Ishikawa (cell line): ENCODE measurements at regions not wholly inside any gene's neighbourhood (a gene's known extent, or its start where the extent isn't known, plus 50 kb on each side); places are given as distances from the start of the nearest gene placed in this dataset.

Experiments used
- CEBPB ChIP-seq: IDR thresholded peaks from 2 replicates; pipeline ENCODE4 v1.6.1; 2012
- CREB1 ChIP-seq: IDR thresholded peaks from 2 replicates; pipeline ENCODE4 v1.6.1; 2012; ENCODE audit warnings: low read depth
- EGR1 ChIP-seq: IDR thresholded peaks from 2 replicates; pipeline ENCODE4 v1.6.1; 2012
- EP300 ChIP-seq: IDR thresholded peaks from 2 replicates; pipeline ENCODE4 v1.6.1; 2012; ENCODE audit warnings: borderline replicate concordance
- FOXM1 ChIP-seq: IDR thresholded peaks from 2 replicates; pipeline ENCODE4 v1.6.1; 2012; ENCODE audit warnings: low read depth, borderline replicate concordance
- NFIC ChIP-seq: IDR thresholded peaks from 2 replicates; pipeline ENCODE4 v1.6.1; 2012
- RAD21 ChIP-seq: IDR thresholded peaks from 2 replicates; pipeline ENCODE4 v1.6.1; 2012; ENCODE audit warnings: low read depth
- TAF1 ChIP-seq: IDR thresholded peaks from 2 replicates; pipeline ENCODE4 v1.6.1; 2012; ENCODE audit warnings: low read depth, mild to moderate bottlenecking
- TCF12 ChIP-seq: IDR thresholded peaks from 2 replicates; pipeline ENCODE4 v1.6.1; 2012; ENCODE audit warnings: low read depth
- TEAD4 ChIP-seq: IDR thresholded peaks from 2 replicates; pipeline ENCODE4 v1.6.1; 2012
- YY1 ChIP-seq: IDR thresholded peaks from 2 replicates; pipeline ENCODE4 v1.6.1; 2012; ENCODE audit warnings: low read depth
- ZBTB7A ChIP-seq: IDR thresholded peaks from 2 replicates; pipeline ENCODE4 v1.6.1; 2012; ENCODE audit warnings: low read depth
- TF ChIP-seq, protein P1 (sequence below): IDR thresholded peaks from 2 replicates; pipeline ENCODE4 v1.6.1; 2012
- TF ChIP-seq, protein P2 (sequence below): IDR thresholded peaks from 2 replicates; pipeline ENCODE4 v1.6.1; 2012
- TF ChIP-seq, protein P3 (sequence below): IDR thresholded peaks from 2 replicates; pipeline ENCODE4 v1.6.1; 2012; ENCODE audit warnings: low read depth, mild to moderate bottlenecking

DNA sequence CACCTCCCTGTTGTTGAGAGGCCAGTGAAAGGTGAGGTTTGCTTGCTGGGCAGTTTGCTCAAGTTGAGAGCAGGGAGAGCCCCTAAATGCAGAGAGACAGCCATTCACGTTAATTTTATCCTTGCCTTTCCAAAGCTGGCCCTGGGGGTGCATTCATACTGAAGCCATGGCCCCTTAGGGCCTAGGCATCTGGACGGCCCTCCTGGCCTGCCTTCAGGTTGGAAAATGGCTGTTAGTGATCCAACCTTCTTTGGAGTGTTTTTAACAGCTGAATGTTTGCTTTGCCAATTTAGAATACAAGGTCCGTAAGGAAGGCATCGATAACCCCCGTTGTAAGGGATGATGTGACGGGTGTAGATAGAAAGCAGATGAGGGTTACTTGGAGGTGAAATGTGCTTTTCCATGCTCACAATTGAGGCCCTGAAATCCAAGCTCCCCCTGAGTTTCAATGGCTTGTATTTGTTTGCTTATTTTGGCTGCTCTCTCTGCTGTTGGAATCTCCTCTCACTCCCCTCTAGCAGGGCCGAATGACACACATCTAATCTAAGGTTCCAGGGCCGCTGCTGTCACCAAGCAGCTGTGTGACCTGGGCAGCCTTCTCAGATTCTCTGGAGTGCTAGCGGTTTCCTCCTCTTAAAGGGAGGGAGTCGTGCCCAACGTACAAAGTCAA, 171.6 kb upstream of the MKI67 start:
- no peak for TF ChIP-seq NFIC
- TF ChIP-seq, protein P1, sequence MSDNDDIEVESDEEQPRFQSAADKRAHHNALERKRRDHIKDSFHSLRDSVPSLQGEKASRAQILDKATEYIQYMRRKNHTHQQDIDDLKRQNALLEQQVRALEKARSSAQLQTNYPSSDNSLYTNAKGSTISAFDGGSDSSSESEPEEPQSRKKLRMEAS, result no peak
- TF ChIP-seq, protein P2, sequence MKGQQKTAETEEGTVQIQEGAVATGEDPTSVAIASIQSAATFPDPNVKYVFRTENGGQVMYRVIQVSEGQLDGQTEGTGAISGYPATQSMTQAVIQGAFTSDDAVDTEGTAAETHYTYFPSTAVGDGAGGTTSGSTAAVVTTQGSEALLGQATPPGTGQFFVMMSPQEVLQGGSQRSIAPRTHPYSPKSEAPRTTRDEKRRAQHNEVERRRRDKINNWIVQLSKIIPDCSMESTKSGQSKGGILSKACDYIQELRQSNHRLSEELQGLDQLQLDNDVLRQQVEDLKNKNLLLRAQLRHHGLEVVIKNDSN, result no peak
- no peak for TF ChIP-seq CEBPB
- no peak for TF ChIP-seq EGR1
- TF ChIP-seq, protein P3, sequence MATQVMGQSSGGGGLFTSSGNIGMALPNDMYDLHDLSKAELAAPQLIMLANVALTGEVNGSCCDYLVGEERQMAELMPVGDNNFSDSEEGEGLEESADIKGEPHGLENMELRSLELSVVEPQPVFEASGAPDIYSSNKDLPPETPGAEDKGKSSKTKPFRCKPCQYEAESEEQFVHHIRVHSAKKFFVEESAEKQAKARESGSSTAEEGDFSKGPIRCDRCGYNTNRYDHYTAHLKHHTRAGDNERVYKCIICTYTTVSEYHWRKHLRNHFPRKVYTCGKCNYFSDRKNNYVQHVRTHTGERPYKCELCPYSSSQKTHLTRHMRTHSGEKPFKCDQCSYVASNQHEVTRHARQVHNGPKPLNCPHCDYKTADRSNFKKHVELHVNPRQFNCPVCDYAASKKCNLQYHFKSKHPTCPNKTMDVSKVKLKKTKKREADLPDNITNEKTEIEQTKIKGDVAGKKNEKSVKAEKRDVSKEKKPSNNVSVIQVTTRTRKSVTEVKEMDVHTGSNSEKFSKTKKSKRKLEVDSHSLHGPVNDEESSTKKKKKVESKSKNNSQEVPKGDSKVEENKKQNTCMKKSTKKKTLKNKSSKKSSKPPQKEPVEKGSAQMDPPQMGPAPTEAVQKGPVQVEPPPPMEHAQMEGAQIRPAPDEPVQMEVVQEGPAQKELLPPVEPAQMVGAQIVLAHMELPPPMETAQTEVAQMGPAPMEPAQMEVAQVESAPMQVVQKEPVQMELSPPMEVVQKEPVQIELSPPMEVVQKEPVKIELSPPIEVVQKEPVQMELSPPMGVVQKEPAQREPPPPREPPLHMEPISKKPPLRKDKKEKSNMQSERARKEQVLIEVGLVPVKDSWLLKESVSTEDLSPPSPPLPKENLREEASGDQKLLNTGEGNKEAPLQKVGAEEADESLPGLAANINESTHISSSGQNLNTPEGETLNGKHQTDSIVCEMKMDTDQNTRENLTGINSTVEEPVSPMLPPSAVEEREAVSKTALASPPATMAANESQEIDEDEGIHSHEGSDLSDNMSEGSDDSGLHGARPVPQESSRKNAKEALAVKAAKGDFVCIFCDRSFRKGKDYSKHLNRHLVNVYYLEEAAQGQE, result no peak
- no peak for TF ChIP-seq TEAD4
- TF ChIP-seq CREB1, result no peak
- no peak for TF ChIP-seq FOXM1
- TF ChIP-seq EP300, result no peak
- TF ChIP-seq RAD21, result no peak

DNA sequence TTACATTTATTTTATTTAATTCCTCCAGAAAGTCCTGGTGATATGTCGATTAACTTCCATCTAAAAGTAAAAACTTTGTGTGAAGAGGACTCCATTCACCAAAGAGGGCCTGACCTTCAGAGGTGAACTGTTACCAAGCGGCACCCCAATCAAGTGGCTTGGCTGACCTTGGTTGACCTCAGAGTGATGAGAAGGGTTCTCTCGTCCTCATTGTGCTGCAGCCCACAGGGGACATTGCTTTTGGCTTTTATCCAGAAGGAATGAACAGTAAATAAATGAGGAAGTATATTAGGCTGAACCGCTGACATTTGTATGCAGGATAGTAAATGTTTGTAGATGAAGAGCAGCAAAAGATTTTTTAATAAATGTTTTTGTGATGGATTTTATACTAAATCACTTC, 172.4 kb upstream of the MKI67 start:
- TF ChIP-seq ZBTB7A (no peak), CREB1 (no peak), YY1 (no peak), CEBPB (no peak), TCF12 (no peak), EGR1 (no peak), TAF1 (no peak), RAD21 (no peak), FOXM1 (no peak), EP300 (no peak), NFIC (no peak), TEAD4 (no peak)
- TF ChIP-seq, protein P3, result no peak
- TF ChIP-seq, protein P1, result no peak
- TF ChIP-seq, protein P2, result no peak

DNA sequence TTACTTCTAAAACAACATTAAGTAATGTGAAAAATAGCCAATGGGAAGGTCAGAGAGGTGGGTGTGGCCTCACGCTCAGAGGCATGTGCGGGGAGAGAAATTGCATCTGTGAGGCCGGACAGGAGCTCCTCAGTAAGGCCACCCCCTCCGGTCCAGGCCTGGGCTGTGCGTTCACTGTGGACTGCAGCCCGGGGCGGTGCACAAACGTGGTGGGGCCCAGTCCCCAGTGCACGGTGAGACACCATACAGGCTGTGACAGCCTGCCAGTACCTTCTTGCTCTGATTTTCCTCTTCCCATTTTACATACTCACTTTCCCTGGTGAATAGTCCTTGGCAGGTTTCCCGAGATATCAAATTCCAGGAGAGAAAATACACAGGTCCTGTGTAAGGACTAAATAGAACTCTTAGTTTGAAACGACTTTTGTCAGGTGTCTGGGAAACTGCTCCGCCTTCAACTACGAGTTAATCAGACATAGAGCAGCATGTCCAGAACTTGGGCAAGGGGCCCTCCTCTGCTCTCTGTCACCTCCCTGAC, 174.1 kb upstream of the MKI67 start:
- TF ChIP-seq CREB1 (no peak), TAF1 (no peak), TEAD4 (no peak), EP300 (no peak), RAD21 (no peak), ZBTB7A (no peak), TCF12 (no peak), CEBPB (no peak), FOXM1 (no peak), YY1 (no peak), NFIC (no peak)
- TF ChIP-seq, protein P2, result no peak
- TF ChIP-seq, protein P3, result no peak

DNA sequence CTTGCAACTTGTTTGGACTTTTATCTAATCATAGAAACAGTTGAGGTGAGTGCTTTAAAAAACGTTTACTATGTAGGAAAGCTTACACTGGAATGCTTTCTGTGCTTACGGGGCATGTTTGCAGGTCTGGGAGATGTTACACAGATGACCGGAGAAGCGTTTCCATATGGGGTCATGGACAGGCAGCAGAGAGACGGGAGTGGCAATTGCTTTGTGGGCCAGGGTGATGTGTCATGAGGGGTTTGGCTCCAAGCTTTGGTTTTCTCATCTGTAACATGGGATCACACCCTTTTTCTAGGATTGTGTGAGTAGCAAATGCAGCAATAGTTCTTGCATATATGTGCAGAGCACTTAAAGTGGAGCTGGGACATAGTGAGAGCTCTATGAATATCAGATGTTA, 174.8 kb upstream of the MKI67 start:
- TF ChIP-seq NFIC (no peak), ZBTB7A (no peak), CREB1 (no peak), RAD21 (no peak), EP300 (no peak), CEBPB (no peak)
- TF ChIP-seq, protein P3, result no peak
- TF ChIP-seq, protein P2, result no peak
